Stimulated activated CD4-positive, alpha-beta T cell treated with anti-CD3 and anti-CD28 coated beads, Interleukin-4, amount 100 ng/mL, for 48 hours (primary cell): ENCODE measurements at regions not wholly inside any gene's neighbourhood (a gene's known extent, or its start where the extent isn't known, plus 50 kb on each side); places are given as distances from the start of the nearest gene placed in this dataset.

Source experiments
- DNase-seq, 2 donors: peaks; one replicate each; pipeline ENCODE4 v3.0.0-alpha.2; 2020; ENCODE audit warnings: low read depth in 2 of 2

GRCh38 chr3:107992976-107993684 is 97.7 kb downstream of the CD47 start:
- no peak for DNase-seq

- DNase-seq = no peak
Measured at GRCh38 chr3:107990926-107991325, 99.9 kb downstream of the CD47 start.

GRCh38 chr3:107990433-107990832 is 100.4 kb downstream of the CD47 start:
- no peak for DNase-seq

GRCh38 chr3:107989661-107990060 is 101.2 kb downstream of the CD47 start:
- no peak for DNase-seq

GRCh38 chr3:107988460-107989175 is 102.2 kb downstream of the CD47 start:
- no peak for DNase-seq

GRCh38 chr3:107987036-107987939 is 103.5 kb downstream of the CD47 start:
- no peak for DNase-seq

GRCh38 chr3:107986505-107986904 is 104.3 kb downstream of the CD47 start:
- DNase-seq = no peak

GRCh38 chr3:107985496-107985895 is 105.3 kb downstream of the CD47 start:
- peak in 1 of 2 donors; percentile 22 for DNase-seq

GRCh38 chr3:107983247-107983646 is 107.6 kb downstream of the CD47 start:
- no peak for DNase-seq

- DNase-seq = no peak
Measured at GRCh38 chr3:107982165-107982564, 108.7 kb downstream of the CD47 start.

GRCh38 chr3:107981471-107982111 is 109.2 kb downstream of the CD47 start:
- no peak for DNase-seq

- no peak for DNase-seq
Measured at GRCh38 chr3:107979538-107979937, 111.3 kb downstream of the CD47 start.

GRCh38 chr3:107978131-107979055 is 112.4 kb downstream of the CD47 start:
- DNase-seq = no peak

- DNase-seq = no peak
Measured at GRCh38 chr3:107977221-107978130, 113.4 kb downstream of the CD47 start.

GRCh38 chr3:107976202-107976800 is 114.5 kb downstream of the CD47 start:
- DNase-seq = no peak

- DNase-seq = no peak
Measured at GRCh38 chr3:107975529-107976201, 115.2 kb downstream of the CD47 start.

- no peak for DNase-seq
Measured at GRCh38 chr3:107973961-107974360, 116.9 kb downstream of the CD47 start.

- DNase-seq = no peak
Measured at GRCh38 chr3:107973152-107973551, 117.7 kb downstream of the CD47 start.
